ENCODE measurements at regions not wholly inside any gene's neighbourhood (a gene's known extent, or its start where the extent isn't known, plus 50 kb on each side); places are given as distances from the start of the nearest gene placed in this dataset.

GRCh38 chr9:91026266-91026665, 224.6 kb downstream of the SYK start:
- ChIA-PET CTCF (interaction anchor here (1.2 kb wide), 1 partner anchor 11 kb away, joined by 3 read pairs; no protein-coding TSS in a partner anchor), POLR2A (no interaction called here)
- no peak overlapping the region for H3K4me3 ChIP-seq (ENCODE audit: low read depth, low read length)
- no peaks in the 10 kb centered on the region for H3K27me3 ChIP-seq (ENCODE audit: control insufficient read depth, insufficient read depth, low read length)
- TF ChIP-seq CTCF (IDR thresholded peaks at IDR 0.05; ENCODE audit: insufficient read depth, low read depth, low read length), result no peak
- H3K36me3 ChIP-seq (ENCODE audit: control insufficient read depth, insufficient read depth, low read length), result no peaks in the 10 kb centered on the region
- DNase-seq (ENCODE audit: low read depth), result no peak

- ChIA-PET CTCF (interaction anchor here (1.2 kb wide), 1 partner anchor 10 kb away, joined by 3 read pairs; no protein-coding TSS in a partner anchor), POLR2A (no interaction called here)
- Histone ChIP-seq H3K4me3 (ENCODE audit: low read depth, low read length) (no peak overlapping the region), H3K36me3 (ENCODE audit: control insufficient read depth, insufficient read depth, low read length) (no peaks in the 10 kb centered on the region), H3K27me3 (ENCODE audit: control insufficient read depth, insufficient read depth, low read length) (no peaks in the 10 kb centered on the region)
- no peak for DNase-seq (ENCODE audit: low read depth)
- no peak for TF ChIP-seq CTCF (IDR thresholded peaks at IDR 0.05; ENCODE audit: insufficient read depth, low read depth, low read length)
These were observed 225.4 kb downstream of the SYK start for GRCh38 chr9:91027005-91027404.

- CTCF ChIA-PET, result no interaction called here
- no peaks in the 10 kb centered on the region for H3K36me3 ChIP-seq (ENCODE audit: control insufficient read depth, insufficient read depth, low read length)
- H3K4me3 ChIP-seq (ENCODE audit: low read depth, low read length), result no peak overlapping the region
- POLR2A ChIA-PET, result no interaction called here
- TF ChIP-seq CTCF (IDR thresholded peaks at IDR 0.05; ENCODE audit: insufficient read depth, low read depth, low read length), result no peak
- DNase-seq (ENCODE audit: low read depth), result no peak
- H3K27me3 ChIP-seq (ENCODE audit: control insufficient read depth, insufficient read depth, low read length), result no peaks in the 10 kb centered on the region
These were observed 226.7 kb downstream of the SYK start for GRCh38 chr9:91028166-91028827.

DNA sequence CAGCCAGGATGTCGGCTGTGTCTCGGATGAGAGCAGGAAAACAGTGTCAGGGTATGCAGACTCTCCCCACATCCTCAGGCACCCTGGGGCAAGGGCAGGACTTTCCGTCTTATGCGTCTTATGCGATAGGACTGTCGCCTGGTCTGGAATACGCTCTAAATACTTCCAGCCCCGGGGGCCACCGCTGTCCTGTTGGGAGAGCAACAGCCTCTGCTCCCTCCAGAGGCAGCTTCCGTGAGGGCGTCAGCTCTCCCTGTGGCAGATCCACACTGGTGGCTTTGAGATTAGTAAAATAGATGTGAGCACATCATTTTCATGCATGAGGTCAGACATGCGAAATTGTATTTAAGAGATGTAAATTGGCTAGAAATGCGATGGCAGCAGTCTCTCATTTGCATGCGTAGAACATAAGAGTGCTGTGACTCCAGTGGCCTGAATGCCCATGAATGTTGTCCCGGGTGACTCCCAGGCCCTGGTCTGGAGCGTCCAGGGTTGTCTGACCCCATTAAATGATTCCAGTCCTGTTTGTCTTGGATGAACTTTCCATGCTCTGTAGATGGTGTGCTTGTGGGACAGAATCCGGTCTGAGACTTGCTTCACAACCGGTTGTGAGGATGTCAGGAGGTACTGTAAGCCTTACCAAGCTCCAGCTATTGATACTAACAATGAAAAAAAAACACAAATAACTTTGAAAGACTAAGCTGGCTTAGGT, 228.2 kb downstream of the SYK start:
- Histone ChIP-seq H3K27me3 (ENCODE audit: control insufficient read depth, insufficient read depth, low read length) (no peaks in the 10 kb centered on the region), H3K4me3 (ENCODE audit: low read depth, low read length) (no peak overlapping the region), H3K36me3 (ENCODE audit: control insufficient read depth, insufficient read depth, low read length) (no peaks in the 10 kb centered on the region)
- TF ChIP-seq CTCF (IDR thresholded peaks at IDR 0.05; ENCODE audit: insufficient read depth, low read depth, low read length), result no peak
- POLR2A ChIA-PET, result interaction anchor here (0.6 kb wide), 2 partner anchors 202 to 394 kb away, joined by 3 to 5 read pairs; no protein-coding TSS in a partner anchor
- CTCF ChIA-PET, result interaction anchor here (1.6 kb wide), 1 partner anchor 396 kb away, joined by 5 read pairs; no protein-coding TSS in a partner anchor
- no peak for DNase-seq (ENCODE audit: low read depth)

DNA sequence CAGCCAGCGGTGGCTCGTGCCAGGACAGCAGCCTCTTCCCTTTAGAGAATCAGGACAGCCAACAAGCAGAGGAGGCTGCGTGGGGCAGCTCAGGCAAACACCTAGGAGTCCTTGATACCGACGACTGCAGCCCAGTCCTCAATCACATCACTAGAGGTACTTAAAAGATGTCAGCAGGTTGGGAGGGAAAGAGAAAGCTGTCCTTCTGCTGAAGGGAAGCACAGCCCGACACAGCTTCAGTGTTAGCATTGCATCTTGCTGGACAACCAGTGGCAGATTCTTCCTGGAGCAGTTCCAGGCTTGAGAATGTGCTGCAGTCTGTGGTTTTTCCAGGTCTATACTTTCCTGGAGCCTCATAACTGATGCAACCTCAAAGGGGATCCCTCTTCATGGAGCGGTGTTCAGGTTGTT, 230.5 kb downstream of the SYK start:
- POLR2A ChIA-PET, result no interaction called here
- CTCF ChIA-PET, result interaction anchor here (1.4 to 2.3 kb wide), 3 partner anchors 61 to 693 kb away, joined by 3 to 6 read pairs (median 3); no protein-coding TSS in a partner anchor

More for the DNA sequence above, 230.5 kb downstream of the SYK start:
- no peaks in the 10 kb centered on the region for H3K36me3 ChIP-seq (ENCODE audit: control insufficient read depth, insufficient read depth, low read length)
- no peak for TF ChIP-seq CTCF (IDR thresholded peaks at IDR 0.05; ENCODE audit: insufficient read depth, low read depth, low read length)
- no peak for DNase-seq (ENCODE audit: low read depth)
- no peaks in the 10 kb centered on the region for H3K27me3 ChIP-seq (ENCODE audit: control insufficient read depth, insufficient read depth, low read length)
- no peak overlapping the region for H3K4me3 ChIP-seq (ENCODE audit: low read depth, low read length)
